Neuronal stem cell (in vitro differentiated cells): ENCODE measurements at regions not wholly inside any gene's neighbourhood (a gene's known extent, or its start where the extent isn't known, plus 50 kb on each side); places are given as distances from the start of the nearest gene placed in this dataset.

ENCODE experiments used
- DNase-seq: peaks from one replicate; pipeline ENCODE4 v3.0.0-alpha.2; 2013; ENCODE audit warnings: low spot score
- H2AFZ ChIP-seq: one replicate; pipeline ENCODE4 v1.6.1; 2013; ENCODE audit warnings: mild to moderate bottlenecking, low read length, inconsistent platforms
- H2AK5ac ChIP-seq: 2 replicates; pipeline ENCODE4 v1.6.1; 2013; ENCODE audit warnings: low read depth, mild to moderate bottlenecking, inconsistent platforms, low read length, moderate library complexity, mixed read lengths
- H2BK120ac ChIP-seq: 2 replicates; pipeline ENCODE4 v1.6.1; 2013; ENCODE audit warnings: low read depth, mild to moderate bottlenecking, inconsistent platforms, low read length, moderate library complexity, mixed read lengths
- H2BK12ac ChIP-seq: one replicate; pipeline ENCODE4 v1.6.1; 2013; ENCODE audit warnings: low read length, inconsistent platforms
- H2BK15ac ChIP-seq: 2 replicates; pipeline ENCODE4 v1.6.1; 2013; ENCODE audit warnings: mild to moderate bottlenecking, low read length, inconsistent platforms, mixed read lengths
- H2BK5ac ChIP-seq: one replicate; pipeline ENCODE4 v1.6.1; 2013; ENCODE audit warnings: inconsistent platforms, mild to moderate bottlenecking, low read length, moderate library complexity
- H3K14ac ChIP-seq: one replicate; pipeline ENCODE4 v1.6.1; 2013; ENCODE audit warnings: low read length, inconsistent platforms
- H3K18ac ChIP-seq: 2 replicates; pipeline ENCODE4 v1.6.1; 2013; ENCODE audit warnings: low read length, inconsistent platforms
- H3K23ac ChIP-seq: 2 replicates; pipeline ENCODE4 v1.6.1; 2013; ENCODE audit warnings: low read depth, mild to moderate bottlenecking, mixed read lengths, low read length, inconsistent platforms; ENCODE audit not compliant: poor library complexity
- H3K27ac ChIP-seq: replicated peaks from 3 replicates; pipeline ENCODE4 v1.5.1; 2013; ENCODE audit warnings: low read length, inconsistent platforms
- H3K27me3 ChIP-seq, 3 experiments: 2 replicates each; pipeline ENCODE4 v1.6.1; 2013; ENCODE audit warnings: low read length in 3 of 3, mild to moderate bottlenecking in 2 of 3, inconsistent platforms in 1 of 3, low read depth in 1 of 3, mixed read lengths in 1 of 3, moderate library complexity in 1 of 3; ENCODE audit not compliant: control insufficient read depth in 3 of 3, insufficient read depth in 3 of 3
- H3K36me3 ChIP-seq, 2 donors: replicated peaks in 1 of 2; 2 replicates each; pipeline ENCODE4 v1.6.1; 2013; ENCODE audit warnings: low read length in 2 of 2; ENCODE audit not compliant: control insufficient read depth in 2 of 2, insufficient read depth in 2 of 2
- H3K4ac ChIP-seq: 2 replicates; pipeline ENCODE4 v1.6.1; 2013; ENCODE audit warnings: inconsistent platforms, mild to moderate bottlenecking, low read length, moderate library complexity
- H3K4me1 ChIP-seq, 2 donors: 1 replicate in 1 of 2; 2 replicates in 1 of 2; pipeline ENCODE4 v1.6.1; 2013; ENCODE audit warnings: low read length in 2 of 2, low read depth in 1 of 2; ENCODE audit not compliant: control insufficient read depth in 2 of 2, insufficient read depth in 1 of 2
- H3K4me2 ChIP-seq: one replicate; pipeline ENCODE4 v1.6.1; 2013; ENCODE audit warnings: mild to moderate bottlenecking, low read length, inconsistent platforms; ENCODE audit not compliant: insufficient read depth, poor library complexity, severe bottlenecking
- H3K4me3 ChIP-seq, 2 donors: 2 replicates each; pipeline ENCODE4 v1.5.1; 2013; ENCODE audit warnings: low read length in 2 of 2, mild to moderate bottlenecking in 2 of 2, inconsistent platforms in 1 of 2, moderate library complexity in 1 of 2
- H3K79me1 ChIP-seq: one replicate; pipeline ENCODE4 v1.6.1; 2013; ENCODE audit warnings: low read depth, mild to moderate bottlenecking, inconsistent platforms, low read length, moderate library complexity
- H3K9ac ChIP-seq: one replicate; pipeline ENCODE4 v1.6.1; 2013; ENCODE audit warnings: mild to moderate bottlenecking, low read depth, low read length, inconsistent platforms; ENCODE audit not compliant: poor library complexity
- H3K9me3 ChIP-seq, 2 donors: replicated peaks in 1 of 2; 2 replicates each; pipeline versions ENCODE3 to v1.6.1; 2013; ENCODE audit warnings: low read length in 2 of 2, mild to moderate bottlenecking in 2 of 2, inconsistent platforms in 1 of 2, low read depth in 1 of 2, mixed read lengths in 1 of 2, moderate library complexity in 1 of 2; ENCODE audit not compliant: control insufficient read depth in 2 of 2, insufficient read depth in 1 of 2
- H4K8ac ChIP-seq: one replicate; pipeline ENCODE4 v1.6.1; 2013; ENCODE audit warnings: low read depth, mild to moderate bottlenecking, inconsistent platforms, low read length, moderate library complexity
- H4K91ac ChIP-seq: one replicate; pipeline ENCODE4 v1.6.1; 2013; ENCODE audit warnings: low read length, low read depth, mild to moderate bottlenecking, inconsistent platforms; ENCODE audit not compliant: poor library complexity
- WGBS, 2 donors: extraction: QIAGEN DNeasy Blood & Tissue Kit; methylation state at CpG; one replicate each; pipeline ENCODE4 v1.1.7; 2013; ENCODE audit warnings: missing lambda C conversion rate in 2 of 2, mixed read lengths in 1 of 2; ENCODE audit not compliant: insufficient read length in 2 of 2, insufficient replicate concordance in 1 of 2; ENCODE audit errors: extremely low coverage in 2 of 2; 5-methylcytosine and 5-hydroxymethylcytosine counted together

DNA sequence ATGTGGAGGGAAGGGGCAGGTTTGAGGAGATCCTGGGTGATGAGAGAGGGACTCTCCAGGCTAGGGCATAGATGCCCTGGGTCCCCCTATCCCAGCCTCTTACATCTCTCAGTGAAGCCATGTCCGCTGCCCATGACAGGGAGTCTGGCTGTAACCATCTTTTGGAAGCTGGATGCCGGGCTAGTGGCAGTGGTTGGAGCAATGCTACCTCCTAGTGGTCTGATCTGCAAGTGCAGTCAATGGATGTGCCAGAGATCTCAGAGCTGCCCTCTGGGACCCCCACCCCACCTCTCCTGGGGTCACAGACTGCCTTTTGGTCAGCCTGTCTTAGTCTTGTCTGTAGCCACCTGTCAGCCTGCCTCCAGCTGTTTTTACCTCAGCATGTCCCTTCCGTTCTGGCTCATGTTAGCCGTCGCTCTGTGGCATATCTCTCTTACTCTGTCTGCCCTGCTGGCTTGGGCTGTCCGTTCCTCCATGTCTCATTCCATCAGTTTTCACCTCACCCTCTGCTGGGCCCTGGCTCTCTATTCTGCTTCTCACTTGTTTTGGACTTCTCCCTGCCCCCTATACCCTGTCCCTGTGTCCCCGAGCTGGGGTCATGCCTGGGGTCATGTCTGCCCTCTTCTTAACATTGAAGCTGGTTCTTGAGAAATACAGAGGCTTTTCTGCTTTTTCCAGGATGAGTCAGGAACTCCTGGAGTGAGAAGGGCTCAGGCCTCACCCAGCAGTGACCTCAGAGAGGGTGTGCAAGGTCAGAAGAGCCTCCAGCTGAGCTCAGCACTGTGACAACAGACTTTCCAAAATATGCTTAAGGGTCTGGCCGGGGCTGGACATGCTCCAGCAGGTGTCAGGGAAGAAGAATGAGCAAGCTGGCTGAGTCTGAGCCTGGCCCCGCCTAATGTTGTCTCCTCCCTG, 52.0 kb upstream of the THY1 start:
- no peak overlapping the region for H2BK12ac ChIP-seq
- H3K23ac ChIP-seq, result no peak overlapping the region
- H3K14ac ChIP-seq, result no peak overlapping the region
- peak overlapping the region; percentile 21 for H2AK5ac ChIP-seq
- H2BK15ac ChIP-seq, result no peak overlapping the region
- H3K79me1 ChIP-seq, result no peaks in the 10 kb centered on the region
- H3K4me2 ChIP-seq, result no peak overlapping the region
- DNase-seq, result peak; percentile 76
- H4K8ac ChIP-seq, result no peak overlapping the region
- peaks cover 3% of the 10 kb centered on the region in 2 donors for H3K4me1 ChIP-seq
- H2BK120ac ChIP-seq, result no peak overlapping the region
- H2AFZ ChIP-seq, result no peak overlapping the region
- no peak overlapping the region for H3K9ac ChIP-seq
- no CpG with 5 or more reads among the region's 9 CpGs for WGBS, 2 donors
- H4K91ac ChIP-seq, result no peak overlapping the region
- no peak overlapping the region for H3K4ac ChIP-seq
- no peak overlapping the region for H3K4me3 ChIP-seq
- H3K18ac ChIP-seq, result peak overlapping the region; percentile 2
- H3K27me3 ChIP-seq, result peaks cover 0 to 27% (median 0%) of the 10 kb centered on the region in 3 experiments
- no peak overlapping the region for H2BK5ac ChIP-seq
- H3K27ac ChIP-seq, result no peak overlapping the region
- H3K36me3 ChIP-seq, result no peaks in the 10 kb centered on the region
- no peaks in the 10 kb centered on the region for H3K9me3 ChIP-seq

DNA sequence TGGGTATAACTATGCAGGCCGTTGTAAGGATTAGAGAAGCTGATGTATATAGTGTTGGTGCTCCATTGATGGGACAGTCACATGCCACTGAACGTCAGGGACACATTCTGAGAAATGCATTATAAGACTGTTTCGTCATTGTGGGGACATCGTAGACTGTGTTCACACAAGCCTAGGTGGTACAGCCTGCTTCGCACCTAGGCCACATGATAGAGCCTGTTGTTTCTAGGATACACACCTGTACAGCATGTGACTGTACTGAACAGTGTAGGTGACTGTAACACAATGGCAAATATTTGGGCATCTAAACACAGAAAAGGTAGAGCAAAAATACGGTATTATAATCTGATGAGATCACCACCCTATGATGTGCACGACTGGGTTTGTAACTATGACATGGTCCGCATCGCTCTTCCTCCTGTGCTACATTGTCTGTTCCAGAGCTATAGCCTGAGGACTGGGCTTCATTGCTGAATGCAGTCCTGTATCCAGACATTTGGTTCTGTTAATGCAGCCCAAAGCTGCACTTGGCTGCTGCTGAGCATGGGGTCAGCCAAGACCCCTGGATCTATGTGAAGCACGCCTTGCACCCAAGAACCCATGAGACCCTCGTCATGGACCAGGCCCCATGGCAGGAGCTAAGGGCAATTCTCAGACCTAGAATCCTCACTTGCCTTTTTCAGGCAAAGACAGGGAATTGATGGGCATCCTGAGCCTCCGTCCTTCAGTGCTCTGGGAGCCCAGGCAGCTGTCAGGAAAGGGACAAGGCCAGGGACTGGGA, 51.1 kb upstream of the THY1 start:
- peak overlapping the region; percentile 8 for H2BK12ac ChIP-seq
- no peak overlapping the region for H3K4me3 ChIP-seq
- no peak overlapping the region for H3K4ac ChIP-seq
- H3K14ac ChIP-seq, result no peak overlapping the region
- no peak overlapping the region for H3K23ac ChIP-seq
- no peak overlapping the region for H3K27ac ChIP-seq
- H3K79me1 ChIP-seq, result no peaks in the 10 kb centered on the region
- H2BK5ac ChIP-seq, result no peak overlapping the region
- no peak overlapping the region for H2BK120ac ChIP-seq
- no peaks in the 10 kb centered on the region for H3K9me3 ChIP-seq
- no peak overlapping the region for H3K9ac ChIP-seq
- H3K18ac ChIP-seq, result peak overlapping the region; percentile 2
- H3K4me2 ChIP-seq, result no peak overlapping the region
- H3K4me1 ChIP-seq, result peaks cover 3% of the 10 kb centered on the region in 2 donors
- no peak overlapping the region for H4K8ac ChIP-seq
- H4K91ac ChIP-seq, result no peak overlapping the region
- DNase-seq, result no peak
- H2AK5ac ChIP-seq, result no peak overlapping the region
- no peaks in the 10 kb centered on the region for H3K36me3 ChIP-seq
- peaks cover 0 to 25% (median 0%) of the 10 kb centered on the region in 3 experiments for H3K27me3 ChIP-seq
- WGBS, 2 donors, result no CpG with 5 or more reads among the region's 12 CpGs
- H2AFZ ChIP-seq, result no peak overlapping the region
- H2BK15ac ChIP-seq, result no peak overlapping the region

DNA sequence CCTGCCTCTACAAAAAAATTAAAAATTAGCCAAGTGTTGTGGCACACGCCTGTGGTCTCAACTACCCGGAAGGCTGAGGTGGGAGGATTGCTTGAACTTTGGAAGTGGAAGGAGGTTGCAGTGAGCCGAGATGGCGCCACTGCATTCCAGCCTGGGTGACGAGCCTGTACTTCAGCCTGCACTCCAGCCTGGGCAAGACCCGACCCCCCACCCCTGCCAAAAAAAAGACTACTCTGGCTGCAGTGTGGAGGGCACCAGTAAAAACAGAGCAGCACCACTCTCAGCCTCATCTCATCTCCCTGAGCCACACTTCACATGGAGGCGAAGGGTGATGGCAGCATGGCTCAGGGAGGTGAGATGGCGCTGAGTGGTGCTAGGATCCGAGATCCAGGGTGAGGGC, 50.3 kb upstream of the THY1 start:
- H3K4me1 ChIP-seq, result peaks cover 3% of the 10 kb centered on the region in 2 donors
- H2BK5ac ChIP-seq, result no peak overlapping the region
- H3K36me3 ChIP-seq, result no peaks in the 10 kb centered on the region
- no peaks in the 10 kb centered on the region for H3K9me3 ChIP-seq
- no peak overlapping the region for H3K27ac ChIP-seq
- peak overlapping the region; percentile 8 for H3K9ac ChIP-seq
- H2AK5ac ChIP-seq, result no peak overlapping the region
- no peak overlapping the region for H3K23ac ChIP-seq
- no peak overlapping the region for H4K8ac ChIP-seq
- no peak for DNase-seq
- no peak overlapping the region for H3K4ac ChIP-seq
- H3K4me2 ChIP-seq, result no peak overlapping the region
- H3K79me1 ChIP-seq, result no peaks in the 10 kb centered on the region
- H2BK120ac ChIP-seq, result no peak overlapping the region
- peaks cover 0 to 25% (median 0%) of the 10 kb centered on the region in 3 experiments for H3K27me3 ChIP-seq
- no CpG with 5 or more reads among the region's 9 CpGs for WGBS, 2 donors
- H2BK15ac ChIP-seq, result no peak overlapping the region
- H2AFZ ChIP-seq, result no peak overlapping the region
- H2BK12ac ChIP-seq, result no peak overlapping the region
- no peak overlapping the region for H3K18ac ChIP-seq
- H3K4me3 ChIP-seq, result no peak overlapping the region
- H3K14ac ChIP-seq, result peak overlapping the region; percentile 60
- H4K91ac ChIP-seq, result no peak overlapping the region

DNA sequence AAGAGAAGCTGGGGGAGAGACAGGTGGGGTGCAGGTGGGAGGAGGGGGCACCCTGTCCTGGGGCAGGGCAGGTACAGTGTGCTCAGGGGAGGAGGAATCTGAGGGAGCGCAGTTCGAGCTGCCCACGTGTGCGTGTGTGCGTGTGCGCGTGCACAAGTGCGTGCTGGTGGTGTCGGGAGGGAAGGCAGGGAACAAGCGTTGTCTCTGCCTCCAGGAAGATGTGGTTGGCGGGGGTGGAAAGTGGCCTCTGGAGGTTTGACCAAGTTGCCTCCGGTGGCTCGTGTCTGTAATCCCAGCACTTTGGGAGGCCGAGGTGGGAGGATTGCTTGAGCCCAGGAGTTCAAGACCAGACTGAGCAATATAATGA, 49.9 kb upstream of the THY1 start:
- no peak overlapping the region for H3K27ac ChIP-seq
- H3K27me3 ChIP-seq, result peaks cover 0 to 25% (median 0%) of the 10 kb centered on the region in 3 experiments
- no peak overlapping the region for H2BK5ac ChIP-seq
- peak overlapping the region; percentile 25 for H3K9ac ChIP-seq
- no peaks in the 10 kb centered on the region for H3K9me3 ChIP-seq
- DNase-seq, result no peak
- peaks cover 3% of the 10 kb centered on the region in 2 donors for H3K4me1 ChIP-seq
- H3K23ac ChIP-seq, result no peak overlapping the region
- no peak overlapping the region for H4K91ac ChIP-seq
- H2AFZ ChIP-seq, result no peak overlapping the region
- no peaks in the 10 kb centered on the region for H3K36me3 ChIP-seq
- peak overlapping the region in 1 of 2 donors; percentile 16 for H3K4me3 ChIP-seq
- H4K8ac ChIP-seq, result no peak overlapping the region
- peak overlapping the region; percentile 6 for H2BK15ac ChIP-seq
- WGBS, 2 donors, result no CpG with 5 or more reads among the region's 14 CpGs
- H2AK5ac ChIP-seq, result peak overlapping the region; percentile 78
- H2BK120ac ChIP-seq, result no peak overlapping the region
- no peak overlapping the region for H3K18ac ChIP-seq
- no peak overlapping the region for H3K4me2 ChIP-seq
- no peak overlapping the region for H3K4ac ChIP-seq
- no peak overlapping the region for H3K14ac ChIP-seq
- H2BK12ac ChIP-seq, result no peak overlapping the region
- no peaks in the 10 kb centered on the region for H3K79me1 ChIP-seq
